T-cell (primary cell): ENCODE measurements at regions not wholly inside any gene's neighbourhood (a gene's known extent, or its start where the extent isn't known, plus 50 kb on each side); places are given as distances from the start of the nearest gene placed in this dataset.

Experiments used
- ATAC-seq, 4 experiments: fragments of 200-7000 bp in 3 of 4; fragments of 150-1000 bp in 1 of 4; cut with Tn5 transposase; replicated peaks in 1 of 4; 1 replicate in 3 of 4; 2 replicates in 1 of 4; pipeline ENCODE4 v1.10.0; 2021; ENCODE audit warnings: moderate library complexity in 3 of 4, mild to moderate bottlenecking in 2 of 4, moderate number of reproducible peaks in 1 of 4
- CTCF ChIA-PET, 2 donors: fragments of 300-600 bp; sonication (Branson Sonifier 250); formaldehyde crosslinking; loops; one replicate each; lab custom pipeline; 2022; ENCODE audit warnings: antibody characterized with exemption in 2 of 2; lab: Charles Lee
- POLR2A ChIA-PET, 2 donors: fragments of 300-600 bp; sonication (Branson Sonifier 250); formaldehyde crosslinking; loops; one replicate each; lab custom pipeline; 2022; ENCODE audit warnings: antibody characterized with exemption in 2 of 2; lab: Charles Lee
- DNase-seq, 35 experiments: peaks; one replicate each; pipeline versions ENCODE4 v3.0.0 to v3.0.0-alpha.2; 2013 to 2023
- H3K27ac ChIP-seq: one replicate; pipeline ENCODE4 v1.5.1; 2013; ENCODE audit warnings: low read length
- H3K27me3 ChIP-seq, 2 experiments: replicated peaks in 1 of 2; 1 replicate in 1 of 2; 2 replicates in 1 of 2; pipeline versions ENCODE4 v1.6.1 to v1.7.0; 2013; ENCODE audit warnings: low read length in 1 of 2, mixed read lengths in 1 of 2; ENCODE audit not compliant: control insufficient read depth in 2 of 2, insufficient read depth in 2 of 2; ENCODE audit errors: extremely low read depth in 1 of 2
- H3K36me3 ChIP-seq, 2 donors: 1 replicate in 1 of 2; 2 replicates in 1 of 2; pipeline versions ENCODE4 v1.6.1 to v1.7.0; 2013; ENCODE audit warnings: low read length in 1 of 2; ENCODE audit not compliant: control insufficient read depth in 2 of 2, insufficient read depth in 1 of 2; ENCODE audit errors: extremely low read depth in 1 of 2
- H3K4me1 ChIP-seq, 2 experiments: 1 replicate in 1 of 2; 2 replicates in 1 of 2; pipeline versions ENCODE4 v1.6.1 to v1.7.0; 2013; ENCODE audit warnings: low read length in 2 of 2, mixed read lengths in 1 of 2; ENCODE audit not compliant: insufficient read depth in 2 of 2, control insufficient read depth in 1 of 2; ENCODE audit errors: extremely low read depth in 1 of 2
- H3K4me3 ChIP-seq, 2 donors: 1 replicate in 1 of 2; 2 replicates in 1 of 2; pipeline versions ENCODE4 v1.5.1 to v1.7.0; 2013; ENCODE audit warnings: mild to moderate bottlenecking in 2 of 2, low read length in 1 of 2, moderate library complexity in 1 of 2; ENCODE audit not compliant: control insufficient read depth in 1 of 2; ENCODE audit errors: extremely low read depth in 1 of 2
- H3K9me3 ChIP-seq: 2 replicates; pipeline ENCODE4 v1.7.0; 2013
- H3K27ac Mint-ChIP-seq, 2 donors: one replicate each; pipeline ENCODE4 v1.8.0; 2020 to 2021; ENCODE audit warnings: mild to moderate bottlenecking in 2 of 2, mixed read lengths in 2 of 2
- H3K27me3 Mint-ChIP-seq, 2 donors: one replicate each; pipeline ENCODE4 v1.8.0; 2021 to 2022; ENCODE audit warnings: mixed read lengths in 2 of 2
- H3K36me3 Mint-ChIP-seq: one replicate; pipeline ENCODE4 v1.8.0; 2021; ENCODE audit warnings: mixed read lengths
- H3K4me1 Mint-ChIP-seq, 3 donors: one replicate each; pipeline ENCODE4 v1.8.0; 2020 to 2022; ENCODE audit warnings: mixed read lengths in 3 of 3, mild to moderate bottlenecking in 1 of 3
- H3K4me3 Mint-ChIP-seq, 3 donors: one replicate each; pipeline ENCODE4 v1.8.0; 2020 to 2022; ENCODE audit warnings: mild to moderate bottlenecking in 3 of 3, mixed read lengths in 3 of 3, moderate library complexity in 3 of 3
- H3K9me3 Mint-ChIP-seq, 3 donors: one replicate each; pipeline ENCODE4 v1.8.0; 2020 to 2022; ENCODE audit warnings: mixed read lengths in 3 of 3
- WGBS: methylation state at CpG from one replicate; pipeline ENCODE4 v1.1.5; 2013; ENCODE audit warnings: missing lambda C conversion rate; ENCODE audit not compliant: insufficient coverage; 5-methylcytosine and 5-hydroxymethylcytosine counted together

DNA sequence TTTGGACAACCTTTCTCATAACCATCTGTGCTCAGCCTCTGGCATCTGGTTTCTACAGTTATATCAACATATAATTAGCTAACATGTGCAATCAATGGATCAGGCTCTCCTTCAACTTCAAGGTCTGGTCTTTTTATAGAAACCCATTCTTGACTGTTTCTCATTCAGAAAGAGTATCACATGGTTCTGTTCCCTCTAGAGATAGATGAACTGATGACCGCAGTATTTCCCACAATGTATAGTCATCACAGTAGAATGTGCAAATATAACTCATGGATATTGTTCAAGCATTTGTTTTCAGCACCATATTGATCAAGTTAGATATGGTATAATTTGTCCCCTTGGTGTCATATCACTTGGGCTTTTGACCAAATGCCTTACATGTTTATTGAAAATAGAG, 656.2 kb downstream of the FRK start:
- no peak for DNase-seq
- H3K27ac ChIP-seq, result no peak overlapping the region
- Mint-ChIP-seq H3K9me3 (peaks cover 0 to 26% (median 26%) of the 10 kb centered on the region in 3 donors), H3K27ac (no peak overlapping the region), H3K4me1 (no peaks in the 10 kb centered on the region), H3K4me3 (no peak overlapping the region), H3K27me3 (no peaks in the 10 kb centered on the region), H3K36me3 (no peaks in the 10 kb centered on the region)
- H3K36me3 ChIP-seq, result no peaks in the 10 kb centered on the region
- ATAC-seq, result no peak
- H3K4me3 ChIP-seq, result no peak overlapping the region
- WGBS, result no CpG with 5 or more reads among the region's 1 CpG
- H3K4me1 ChIP-seq, result no peaks in the 10 kb centered on the region
- no peaks in the 10 kb centered on the region for H3K27me3 ChIP-seq
- CTCF ChIA-PET, result no interaction called here
- no peaks in the 10 kb centered on the region for H3K9me3 ChIP-seq
- POLR2A ChIA-PET, result no interaction called here

GRCh38 chr6:115398607-115399006, 662.1 kb downstream of the FRK start:
- Histone ChIP-seq H3K27me3 (no peaks in the 10 kb centered on the region), H3K9me3 (no peaks in the 10 kb centered on the region), H3K36me3 (no peaks in the 10 kb centered on the region), H3K4me1 (no peaks in the 10 kb centered on the region), H3K4me3 (no peak overlapping the region), H3K27ac (no peak overlapping the region)
- POLR2A ChIA-PET, result no interaction called here
- Mint-ChIP-seq H3K36me3 (no peaks in the 10 kb centered on the region), H3K4me1 (no peaks in the 10 kb centered on the region), H3K27ac (no peak overlapping the region), H3K4me3 (no peak overlapping the region), H3K9me3 (peaks cover 3 to 26% (median 22%) of the 10 kb centered on the region in 3 donors), H3K27me3 (no peaks in the 10 kb centered on the region)
- no CpG with 5 or more reads among the region's 1 CpG for WGBS
- no peak for ATAC-seq
- CTCF ChIA-PET, result no interaction called here
- DNase-seq, result no peak

GRCh38 chr6:115396112-115396906, 664.4 kb downstream of the FRK start:
- POLR2A ChIA-PET, result no interaction called here
- CTCF ChIA-PET, result no interaction called here
- no peaks in the 10 kb centered on the region for H3K4me1 Mint-ChIP-seq
- no peak for ATAC-seq
- no peak overlapping the region for H3K4me3 Mint-ChIP-seq
- peaks cover 16 to 29% (median 18%) of the 10 kb centered on the region in 3 donors for H3K9me3 Mint-ChIP-seq
- Histone ChIP-seq H3K27ac (no peak overlapping the region), H3K9me3 (no peaks in the 10 kb centered on the region), H3K27me3 (no peaks in the 10 kb centered on the region), H3K4me1 (no peaks in the 10 kb centered on the region), H3K36me3 (no peaks in the 10 kb centered on the region), H3K4me3 (no peak overlapping the region)
- DNase-seq, result no peak
- 80% methylated on average over 4 of the region's 6 CpGs for WGBS
- no peaks in the 10 kb centered on the region for H3K27me3 Mint-ChIP-seq
- no peak overlapping the region for H3K27ac Mint-ChIP-seq
- H3K36me3 Mint-ChIP-seq, result no peaks in the 10 kb centered on the region

DNA sequence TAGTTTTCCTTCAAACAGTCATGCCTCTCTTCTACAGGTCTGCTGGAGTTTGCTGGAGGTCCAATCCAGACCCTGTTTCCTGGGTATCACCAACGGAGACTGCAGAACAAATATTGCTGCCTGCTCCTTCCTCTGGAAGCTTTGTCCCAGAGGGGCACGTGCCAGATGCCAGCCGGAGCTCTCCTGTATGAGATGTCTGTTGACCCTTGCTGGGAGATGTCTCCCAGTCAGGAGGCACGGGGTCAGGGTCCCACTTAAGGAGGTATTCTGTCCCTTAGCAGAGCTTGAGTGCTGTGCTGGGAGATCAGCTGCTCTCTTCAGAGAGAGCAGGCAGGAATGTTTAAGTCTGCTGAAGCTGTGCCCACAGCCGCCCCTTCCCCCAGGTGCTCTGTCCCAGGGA, 666.9 kb downstream of the FRK start:
- CTCF ChIA-PET, result no interaction called here

GRCh38 chr6:115370202-115370601, 690.5 kb downstream of the FRK start:
- ATAC-seq (no peak), DNase-seq (no peak)
- no CpG with 5 or more reads among the region's 2 CpGs for WGBS
- POLR2A ChIA-PET, result no interaction called here
- peaks cover 14 to 31% (median 20%) of the 10 kb centered on the region in 3 donors for H3K9me3 Mint-ChIP-seq
- H3K4me3 Mint-ChIP-seq, result no peak overlapping the region
- Histone ChIP-seq H3K36me3 (no peaks in the 10 kb centered on the region), H3K4me3 (no peak overlapping the region), H3K4me1 (no peaks in the 10 kb centered on the region), H3K9me3 (no peaks in the 10 kb centered on the region), H3K27ac (no peak overlapping the region), H3K27me3 (no peaks in the 10 kb centered on the region)
- H3K27ac Mint-ChIP-seq, result no peak overlapping the region
- H3K27me3 Mint-ChIP-seq, result no peaks in the 10 kb centered on the region
- CTCF ChIA-PET, result no interaction called here
- no peaks in the 10 kb centered on the region for H3K4me1 Mint-ChIP-seq
- H3K36me3 Mint-ChIP-seq, result no peaks in the 10 kb centered on the region

More for the DNA sequence above, 666.9 kb downstream of the FRK start:
- Mint-ChIP-seq H3K9me3 (peaks cover 24 to 35% (median 25%) of the 10 kb centered on the region in 3 donors), H3K36me3 (no peaks in the 10 kb centered on the region), H3K27me3 (no peaks in the 10 kb centered on the region), H3K4me1 (no peaks in the 10 kb centered on the region), H3K4me3 (no peak overlapping the region), H3K27ac (no peak overlapping the region)
- no peak overlapping the region for H3K4me3 ChIP-seq
- POLR2A ChIA-PET, result no interaction called here
- H3K27ac ChIP-seq, result no peak overlapping the region
- no peaks in the 10 kb centered on the region for H3K4me1 ChIP-seq
- WGBS, result 80% methylated on average over 3 of the region's 5 CpGs
- ATAC-seq, result no peak
- no peaks in the 10 kb centered on the region for H3K36me3 ChIP-seq
- H3K27me3 ChIP-seq, result no peaks in the 10 kb centered on the region
- no peaks in the 10 kb centered on the region for H3K9me3 ChIP-seq
- no peak for DNase-seq

GRCh38 chr6:115365783-115366182, 694.9 kb downstream of the FRK start:
- no peak for DNase-seq
- Mint-ChIP-seq H3K27ac (no peak overlapping the region), H3K27me3 (no peaks in the 10 kb centered on the region), H3K4me1 (no peaks in the 10 kb centered on the region), H3K4me3 (no peak overlapping the region), H3K36me3 (no peaks in the 10 kb centered on the region), H3K9me3 (peaks cover 13 to 23% (median 14%) of the 10 kb centered on the region in 3 donors)
- Histone ChIP-seq H3K4me3 (no peak overlapping the region), H3K27me3 (no peaks in the 10 kb centered on the region), H3K27ac (no peak overlapping the region), H3K9me3 (peaks cover 2% of the 10 kb centered on the region), H3K4me1 (no peaks in the 10 kb centered on the region), H3K36me3 (no peaks in the 10 kb centered on the region)
- whole genome bisulfite sequencing, result 89% methylated on average over 2 of the region's 4 CpGs
- no peak for ATAC-seq
- ChIA-PET CTCF (no interaction called here), POLR2A (no interaction called here)
